HG03045 (cell line): ENCODE measurements at regions not wholly inside any gene's neighbourhood (a gene's known extent, or its start where the extent isn't known, plus 50 kb on each side); places are given as distances from the start of the nearest gene placed in this dataset.
"Not testable (repeated sequence)": the region's sequence is repeated elsewhere in the genome, so short reads cannot be mapped to it uniquely, and the experiment has no call there.

Experiments
- ATAC-seq: cut with Tn5 transposase; IDR thresholded peaks from one replicate; pipeline ENCODE4 v1.9.1; 2021; ENCODE audit warnings: mild to moderate bottlenecking, moderate library complexity; ENCODE audit not compliant: unreplicated experiment

DNA sequence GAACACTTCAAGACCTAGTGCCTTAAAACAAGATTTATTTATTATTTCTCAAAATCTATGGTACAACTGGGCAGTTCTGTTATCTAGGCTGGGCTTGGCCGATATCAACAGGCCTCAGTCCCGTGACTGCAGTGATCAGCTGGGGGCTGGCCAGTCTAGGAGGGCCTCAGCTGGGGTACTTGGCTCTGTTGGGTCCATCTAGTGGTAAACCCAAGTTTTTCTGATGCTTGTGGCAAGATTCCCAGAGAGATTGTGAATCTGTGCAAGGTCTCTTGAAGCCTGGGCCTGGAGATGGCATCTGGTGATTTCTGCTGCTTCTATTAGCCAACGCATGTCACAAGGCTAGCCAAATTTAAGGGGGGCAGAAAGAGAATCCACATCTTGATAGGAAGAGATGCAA is 482.4 kb upstream of the SGO1 start:
- no peak for ATAC-seq

- ATAC-seq = no peak
These were observed 480.1 kb upstream of the SGO1 start for GRCh38 chr3:20666091-20666490.

DNA sequence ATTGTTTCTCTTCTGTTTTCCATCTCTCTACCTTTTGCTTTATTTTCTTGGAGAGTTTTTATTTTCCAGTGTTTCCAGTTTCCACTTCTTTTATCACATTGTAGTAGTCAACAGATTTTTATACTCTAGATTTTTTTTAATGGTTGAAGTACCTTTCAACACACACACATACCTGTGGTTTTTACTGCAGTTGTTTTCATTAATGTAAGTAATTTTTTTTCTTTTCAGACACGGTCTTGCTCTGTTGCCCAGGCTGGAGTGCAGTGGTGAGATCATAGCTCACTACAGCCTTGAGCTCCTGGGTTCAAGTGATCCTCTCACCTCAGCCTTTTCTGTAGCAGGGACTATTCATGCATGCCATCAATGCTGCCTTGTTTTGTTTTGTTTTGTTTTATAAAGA is 472.5 kb upstream of the SGO1 start:
- ATAC-seq = no peak

DNA sequence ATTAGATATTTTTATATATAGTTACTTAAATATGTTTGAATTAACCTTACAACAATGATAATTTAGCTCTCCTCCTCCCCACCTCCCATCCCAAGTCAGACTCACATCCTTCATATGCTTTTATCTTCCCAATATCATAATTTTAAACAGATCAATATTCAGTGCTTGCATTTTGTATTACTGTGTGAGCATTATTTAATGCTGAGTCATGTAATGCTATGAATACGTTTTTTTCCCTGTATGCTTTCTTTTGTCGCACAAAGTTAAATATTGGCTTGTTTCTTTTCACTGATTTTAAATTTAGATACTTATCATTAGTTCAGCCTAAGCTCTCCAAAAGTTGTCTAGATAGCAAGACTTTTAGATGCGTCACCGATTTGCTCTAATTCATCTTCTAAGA is 471.6 kb upstream of the SGO1 start:
- no peak for ATAC-seq

- ATAC-seq = no peak
These were observed 466.4 kb upstream of the SGO1 start for GRCh38 chr3:20652231-20652986.

DNA sequence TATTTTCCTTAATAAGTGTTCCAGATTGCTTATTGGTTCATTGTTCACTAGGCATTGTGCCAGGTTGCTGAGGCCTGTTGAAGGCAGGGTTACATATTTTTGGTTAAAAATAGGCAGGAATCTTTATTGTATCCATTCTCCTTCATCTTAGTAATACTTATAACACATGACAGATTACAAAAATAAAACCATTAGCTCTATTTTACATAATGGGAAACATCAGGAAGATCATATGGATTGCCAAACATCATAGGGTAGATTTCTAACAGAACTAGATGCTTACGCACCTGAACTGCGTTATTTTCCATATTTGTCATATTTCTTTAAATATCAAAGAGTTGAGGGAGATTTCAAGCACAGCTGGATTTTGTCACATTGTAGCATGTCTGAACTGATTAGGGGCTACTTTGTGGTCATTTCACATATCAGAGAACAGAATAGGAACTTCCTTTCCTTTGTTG is 462.9 kb upstream of the SGO1 start:
- ATAC-seq = no peak

GRCh38 chr3:20648294-20648693 is 462.3 kb upstream of the SGO1 start:
- no peak for ATAC-seq

DNA sequence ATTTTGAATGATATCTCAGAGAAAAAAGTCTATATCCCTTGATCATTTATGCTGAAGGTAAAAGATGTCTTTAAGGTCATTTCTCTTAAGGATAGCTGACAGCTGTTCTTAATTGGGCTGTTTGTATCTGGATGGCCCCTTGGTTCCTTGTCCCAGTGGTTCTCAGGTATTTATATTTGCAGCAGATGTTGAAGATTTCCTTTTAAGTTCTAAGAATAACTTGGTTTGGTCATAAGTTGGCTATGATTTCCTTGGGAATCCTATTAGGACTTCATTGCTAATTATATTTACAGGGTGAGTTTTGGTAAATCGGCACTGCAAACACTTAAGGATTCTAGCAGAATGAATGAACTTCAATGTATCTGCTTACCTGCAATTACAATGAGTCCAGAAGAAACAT is 460.4 kb upstream of the SGO1 start:
- ATAC-seq = no peak

GRCh38 chr3:20645340-20645739 is 459.3 kb upstream of the SGO1 start:
- ATAC-seq = no peak

DNA sequence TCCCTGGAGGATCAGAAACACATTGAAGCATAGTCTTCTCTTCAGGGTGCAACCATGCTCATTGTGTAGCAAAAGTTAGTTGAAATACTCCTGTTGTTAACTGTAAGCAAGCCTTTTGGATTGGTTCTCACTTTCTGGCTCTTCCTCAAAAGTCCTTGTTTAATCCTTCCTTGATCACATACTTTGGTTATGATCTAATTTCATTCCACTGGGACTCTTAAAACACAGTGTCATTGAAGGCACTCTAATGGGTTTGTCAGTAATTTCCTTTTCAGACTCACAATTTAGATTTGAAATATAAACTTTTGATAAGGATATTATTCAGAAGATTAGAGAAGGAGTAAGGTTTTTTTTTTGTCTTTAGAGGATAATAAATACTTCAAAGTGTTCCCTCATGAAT is 451.7 kb upstream of the SGO1 start:
- ATAC-seq = no peak

DNA sequence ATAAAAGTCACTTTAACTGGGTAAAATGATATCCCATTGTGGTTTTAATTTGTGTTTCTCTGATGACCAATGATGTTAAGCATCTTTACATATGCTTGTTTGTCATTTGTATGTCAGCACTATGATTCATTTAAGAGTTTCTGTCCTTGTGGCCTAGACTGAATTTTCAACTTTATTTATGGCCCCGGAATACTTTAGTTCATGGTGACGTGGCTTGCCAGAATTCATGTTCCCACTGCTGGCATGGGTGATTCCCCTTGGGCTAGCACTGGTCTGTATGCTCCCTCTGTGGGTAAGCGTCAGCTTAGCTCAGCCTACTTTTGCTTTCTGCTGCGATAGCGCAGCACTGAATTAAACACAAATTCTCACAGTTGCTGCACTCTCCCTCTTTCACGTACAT is 436.3 kb upstream of the SGO1 start:
- no peak for ATAC-seq

DNA sequence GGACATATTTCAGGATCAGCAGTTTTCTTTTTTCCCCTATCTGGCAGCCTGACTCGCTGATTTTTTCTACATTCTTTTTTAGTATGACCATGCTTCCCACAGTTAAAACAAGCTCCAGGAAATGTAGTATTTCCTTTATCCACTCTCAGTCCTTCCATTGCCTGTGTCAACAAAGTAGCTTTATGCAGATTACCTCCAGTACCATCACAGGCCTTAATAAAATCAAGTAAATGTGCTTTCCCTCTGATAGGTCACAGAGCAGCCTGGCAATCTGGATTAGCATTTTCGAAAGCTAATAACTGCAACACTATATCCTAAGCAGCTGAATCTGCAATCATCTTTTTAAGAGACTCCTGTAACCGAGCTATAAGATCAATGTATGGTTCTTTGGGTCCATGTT is 432.6 kb upstream of the SGO1 start:
- not testable (repeated sequence) for ATAC-seq

DNA sequence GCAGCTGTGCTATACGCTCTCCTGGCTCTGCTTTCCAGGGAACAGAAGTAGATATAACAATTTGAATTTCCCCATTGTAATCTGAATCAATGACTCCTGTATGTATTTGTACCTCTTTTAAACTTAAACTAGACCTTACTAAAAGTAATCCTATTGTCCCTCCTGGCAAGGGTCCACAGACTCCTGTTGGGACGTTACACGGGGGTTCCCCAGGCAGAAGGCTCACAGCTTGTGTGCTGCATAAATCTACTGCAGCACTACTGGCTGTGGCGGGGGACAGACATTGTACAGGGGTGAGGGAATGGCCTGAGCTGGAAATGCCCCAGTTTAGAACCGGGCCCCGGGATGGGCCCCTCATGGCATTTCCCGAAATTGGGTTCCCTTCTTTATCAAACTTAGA is 432.2 kb upstream of the SGO1 start:
- not testable (repeated sequence) for ATAC-seq

GRCh38 chr3:20615982-20616381 is 430.0 kb upstream of the SGO1 start:
- not testable (repeated sequence) for ATAC-seq

DNA sequence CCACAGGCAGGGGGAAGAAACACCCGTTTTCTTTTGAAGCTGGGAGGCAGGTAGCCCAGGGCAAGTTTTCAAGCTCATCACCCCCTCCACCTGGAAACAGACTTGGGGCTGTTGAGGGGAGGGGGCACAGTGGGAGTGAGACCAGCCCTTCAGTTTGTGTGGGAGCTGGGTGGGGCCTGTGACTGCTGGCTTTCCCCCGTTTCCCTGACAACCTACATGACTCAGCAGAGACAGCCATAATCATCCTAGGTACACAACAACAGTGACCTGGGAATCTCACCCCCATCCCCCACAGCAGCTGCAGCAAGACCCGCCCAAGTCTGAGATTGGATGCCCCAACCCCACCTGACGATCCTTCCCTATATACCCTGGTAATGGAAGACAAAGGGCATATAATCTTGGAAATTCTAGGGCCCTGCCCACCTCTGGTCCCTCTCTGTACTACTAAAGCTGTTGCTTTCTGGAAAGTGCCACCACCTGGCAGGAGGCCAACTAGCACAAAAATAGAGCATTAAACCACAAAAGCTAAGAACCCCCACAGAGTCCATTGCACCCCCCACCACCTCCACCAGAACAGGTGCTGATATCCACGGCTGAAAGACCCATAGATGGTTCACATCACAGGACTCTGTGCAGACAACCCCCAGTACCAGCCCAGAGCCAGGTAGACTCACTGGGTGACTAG is 422.2 kb upstream of the SGO1 start:
- ATAC-seq = no peak

GRCh38 chr3:20604659-20605058 is 418.7 kb upstream of the SGO1 start:
- ATAC-seq = no peak

GRCh38 chr3:20589275-20589674 is 403.3 kb upstream of the SGO1 start:
- no peak for ATAC-seq

DNA sequence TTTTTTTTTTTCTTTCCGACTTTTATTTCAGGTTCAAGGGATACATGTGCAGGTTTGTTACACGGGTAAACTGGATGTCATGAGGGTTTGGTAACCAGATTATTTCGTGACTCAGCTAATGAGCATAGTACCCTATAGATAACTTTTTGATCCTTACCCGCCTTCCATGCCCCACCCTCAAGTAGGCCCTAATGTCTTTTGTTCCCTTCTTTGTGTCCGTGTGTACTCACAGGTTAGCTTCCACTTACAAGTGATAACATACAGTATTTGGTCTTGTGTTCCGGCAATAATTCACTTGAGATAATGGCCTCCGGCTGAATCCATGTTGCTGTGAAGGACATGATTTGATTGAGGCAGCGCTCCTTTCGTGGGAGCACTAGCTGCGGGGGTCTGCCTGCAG is 402.8 kb upstream of the SGO1 start:
- ATAC-seq = no peak

GRCh38 chr3:20583648-20584047 is 397.6 kb upstream of the SGO1 start:
- no peak for ATAC-seq

DNA sequence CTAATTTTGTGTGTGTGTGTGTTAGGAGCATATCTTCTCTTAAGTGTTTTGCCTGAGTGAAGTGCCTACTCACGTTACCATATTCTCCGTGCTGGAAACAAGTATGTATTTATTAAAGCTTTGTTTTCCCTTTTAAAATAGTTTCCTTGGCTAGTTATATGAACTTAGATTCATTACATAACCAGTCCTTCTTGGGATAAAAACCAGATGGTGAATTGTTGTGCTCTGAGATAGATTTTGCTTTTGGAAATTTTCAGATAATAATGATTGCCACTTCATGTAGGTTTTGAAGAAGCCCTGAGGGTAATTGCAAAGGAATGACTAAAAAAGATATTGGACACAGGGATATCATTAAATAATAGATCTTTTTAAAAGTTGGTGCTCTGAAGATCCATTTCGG is 390.2 kb upstream of the SGO1 start:
- ATAC-seq = no peak

- ATAC-seq = no peak
These were observed 389.1 kb upstream of the SGO1 start for GRCh38 chr3:20575146-20575545.

DNA sequence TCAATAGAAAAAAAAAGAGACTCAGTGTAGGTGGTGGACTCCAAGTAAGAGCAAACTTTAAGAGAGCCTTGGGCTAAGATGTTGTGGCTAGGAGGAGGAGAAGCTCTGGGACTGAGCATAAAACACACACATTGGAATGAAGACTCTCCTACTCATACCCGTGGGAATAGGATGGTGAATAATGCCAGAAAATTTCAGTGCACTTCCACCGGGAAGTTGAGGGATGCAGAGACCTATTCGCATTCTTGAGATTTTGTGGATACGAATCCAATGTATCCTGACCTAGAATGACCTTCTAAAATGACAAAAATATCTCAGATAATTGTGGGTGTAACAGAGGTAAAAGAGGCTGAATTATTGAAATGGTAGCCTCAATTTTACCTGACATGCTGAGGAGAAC is 388.7 kb upstream of the SGO1 start:
- no peak for ATAC-seq

GRCh38 chr3:20573175-20573574 is 387.2 kb upstream of the SGO1 start:
- no peak for ATAC-seq
